Mesenchymal stem cell (in vitro differentiated cells and primary cell): ENCODE measurements at regions not wholly inside any gene's neighbourhood (a gene's known extent, or its start where the extent isn't known, plus 50 kb on each side); places are given as distances from the start of the nearest gene placed in this dataset.

Source experiments
- DNase-seq: peaks from one replicate; pipeline ENCODE4 v3.0.0-alpha.2; 2013
- H2AFZ ChIP-seq: one replicate; pipeline ENCODE4 v1.6.1; 2013; ENCODE audit warnings: low read depth, mild to moderate bottlenecking, control low read depth, inconsistent platforms, low read length, moderate library complexity
- H2AK5ac ChIP-seq: 2 replicates; pipeline ENCODE4 v1.6.1; 2013; ENCODE audit warnings: low read length, moderate library complexity, mild to moderate bottlenecking, inconsistent platforms; ENCODE audit not compliant: severe bottlenecking
- H2BK120ac ChIP-seq: one replicate; pipeline ENCODE4 v1.6.1; 2013; ENCODE audit warnings: low read depth, mild to moderate bottlenecking, inconsistent platforms, low read length, moderate library complexity
- H2BK12ac ChIP-seq, 2 experiments: one replicate each; pipeline ENCODE4 v1.6.1; 2013; ENCODE audit warnings: inconsistent platforms in 2 of 2, low read length in 2 of 2, mild to moderate bottlenecking in 2 of 2, moderate library complexity in 2 of 2, control low read depth in 1 of 2
- H2BK15ac ChIP-seq: one replicate; pipeline ENCODE4 v1.6.1; 2013; ENCODE audit warnings: mild to moderate bottlenecking, low read depth, inconsistent platforms; ENCODE audit not compliant: poor library complexity, severe bottlenecking
- H2BK5ac ChIP-seq: 2 replicates; pipeline ENCODE4 v1.6.1; 2013; ENCODE audit warnings: low read depth, mild to moderate bottlenecking, low read length, control low read depth, inconsistent platforms; ENCODE audit not compliant: poor library complexity, severe bottlenecking
- H3K14ac ChIP-seq, 2 experiments: one replicate each; pipeline ENCODE4 v1.6.1; 2013; ENCODE audit warnings: inconsistent platforms in 2 of 2, low read length in 2 of 2, control low read depth in 1 of 2, mild to moderate bottlenecking in 1 of 2, moderate library complexity in 1 of 2
- H3K18ac ChIP-seq, 2 experiments: one replicate each; pipeline ENCODE4 v1.6.1; 2013; ENCODE audit warnings: inconsistent platforms in 2 of 2, low read length in 2 of 2, control low read depth in 1 of 2, low read depth in 1 of 2, mild to moderate bottlenecking in 1 of 2
- H3K23ac ChIP-seq, 2 experiments: one replicate each; pipeline ENCODE4 v1.6.1; 2013; ENCODE audit warnings: inconsistent platforms in 2 of 2, low read length in 2 of 2, mild to moderate bottlenecking in 2 of 2, moderate library complexity in 2 of 2, control low read depth in 1 of 2
- H3K27ac ChIP-seq: 2 replicates; pipeline ENCODE4 v1.5.1; 2013; ENCODE audit warnings: mild to moderate bottlenecking, moderate library complexity, low read length, control low read depth, inconsistent platforms; ENCODE audit not compliant: poor library complexity, severe bottlenecking
- H3K27me3 ChIP-seq, 2 experiments: 2 replicates each; pipeline versions ENCODE4 v1.6.1 to v1.7.0; 2013; ENCODE audit warnings: low read length in 2 of 2, mild to moderate bottlenecking in 2 of 2, moderate library complexity in 2 of 2, control low read depth in 1 of 2, inconsistent platforms in 1 of 2; ENCODE audit not compliant: control insufficient read depth in 1 of 2, insufficient read depth in 1 of 2
- H3K36me3 ChIP-seq, 2 experiments: 2 replicates each; pipeline versions ENCODE4 v1.6.1 to v1.7.0; 2013; ENCODE audit warnings: low read length in 2 of 2, control low read depth in 1 of 2, inconsistent platforms in 1 of 2, low read depth in 1 of 2, mild to moderate bottlenecking in 1 of 2; ENCODE audit not compliant: insufficient read depth in 2 of 2, control insufficient read depth in 1 of 2
- H3K4ac ChIP-seq, 2 experiments: one replicate each; pipeline ENCODE4 v1.6.1; 2013; ENCODE audit warnings: inconsistent platforms in 2 of 2, low read length in 2 of 2, mild to moderate bottlenecking in 2 of 2, moderate library complexity in 2 of 2, control low read depth in 1 of 2, low read depth in 1 of 2
- H3K4me1 ChIP-seq: 2 replicates; pipeline ENCODE4 v1.6.1; 2013; ENCODE audit warnings: low read depth, low read length, control low read depth; ENCODE audit not compliant: control insufficient read depth, insufficient read depth
- H3K4me2 ChIP-seq: 2 replicates; pipeline ENCODE4 v1.6.1; 2013; ENCODE audit warnings: low read length, mild to moderate bottlenecking, inconsistent platforms; ENCODE audit not compliant: poor library complexity, severe bottlenecking
- H3K4me3 ChIP-seq, 2 experiments: 2 replicates each; pipeline versions ENCODE4 v1.5.1 to v1.7.0; 2013; ENCODE audit warnings: low read length in 2 of 2, mild to moderate bottlenecking in 2 of 2, control low read depth in 1 of 2, low read depth in 1 of 2; ENCODE audit not compliant: insufficient read depth in 1 of 2
- H3K79me1 ChIP-seq: replicated peaks from 2 replicates; pipeline ENCODE4 v1.6.1; 2013; ENCODE audit warnings: mild to moderate bottlenecking, control low read depth, low read length, inconsistent platforms; ENCODE audit not compliant: poor library complexity, severe bottlenecking
- H3K9ac ChIP-seq: 2 replicates; pipeline ENCODE4 v1.7.0; 2013; ENCODE audit warnings: mild to moderate bottlenecking, low read length, moderate library complexity
- H3K9me3 ChIP-seq: 2 replicates; pipeline ENCODE4 v1.7.0; 2013; ENCODE audit warnings: mild to moderate bottlenecking, low read length; ENCODE audit not compliant: control insufficient read depth
- H4K8ac ChIP-seq: one replicate; pipeline ENCODE4 v1.6.1; 2013; ENCODE audit warnings: inconsistent platforms, mild to moderate bottlenecking, low read length, moderate library complexity
- H4K91ac ChIP-seq: one replicate; pipeline ENCODE4 v1.6.1; 2013; ENCODE audit warnings: mild to moderate bottlenecking, low read length, inconsistent platforms
- WGBS: methylation state at CpG from one replicate; pipeline ENCODE4 v1.1.7; 2013; ENCODE audit warnings: mixed read lengths; 5-methylcytosine and 5-hydroxymethylcytosine counted together

DNA sequence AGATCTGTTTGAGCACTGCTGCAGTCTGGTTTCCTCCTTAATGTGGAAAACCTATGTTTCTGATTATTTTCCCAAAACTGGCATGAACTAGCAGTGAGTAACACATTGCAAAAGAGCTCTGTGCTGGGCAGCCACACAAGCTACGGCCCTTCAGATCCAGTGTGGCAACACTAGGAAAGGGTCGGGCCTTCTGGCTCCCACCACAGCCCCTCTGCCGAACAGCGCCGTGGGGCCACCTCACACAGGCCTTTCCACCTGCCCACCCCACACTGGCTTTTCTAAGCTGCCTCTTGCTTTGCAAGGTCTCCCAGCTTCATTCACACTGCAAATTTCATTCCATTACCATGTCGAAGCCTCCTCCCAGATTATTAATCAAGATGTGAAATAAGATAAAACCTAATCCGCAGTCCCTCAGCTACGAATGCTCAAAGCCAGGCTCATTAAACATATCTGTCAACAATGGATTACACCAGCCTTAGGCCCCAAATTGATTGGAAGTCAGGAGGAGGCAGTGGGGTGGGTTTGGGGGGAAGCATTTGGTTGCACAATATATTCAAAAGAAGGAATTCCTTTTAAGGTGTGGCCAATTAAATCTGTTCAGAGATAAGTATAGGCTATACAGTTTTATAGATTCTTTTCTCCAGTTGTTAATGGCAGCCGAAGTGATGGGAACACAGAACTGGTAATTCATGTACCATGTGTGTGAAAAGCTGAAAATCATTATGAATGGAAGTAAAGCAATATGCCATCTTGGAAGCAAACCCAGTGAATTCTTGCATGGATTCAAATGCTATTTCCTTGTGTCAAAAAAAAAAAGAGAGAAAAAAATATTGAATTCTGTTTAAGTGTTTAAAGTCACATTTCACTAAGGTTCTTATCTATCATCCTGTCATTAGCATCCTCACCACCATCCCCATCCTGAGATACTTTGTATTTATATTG lies 223.7 kb downstream of the MTERF1 start:
- Histone ChIP-seq H4K91ac (no peak overlapping the region), H3K9ac (peak overlapping the region; percentile 56), H3K4ac (no peak overlapping the region), H3K9me3 (no peaks in the 10 kb centered on the region), H2AK5ac (no peak overlapping the region), H3K36me3 (no peaks in the 10 kb centered on the region), H3K23ac (no peak overlapping the region), H2AFZ (no peak overlapping the region), H3K79me1 (no peaks in the 10 kb centered on the region), H2BK5ac (no peak overlapping the region), H3K14ac (no peak overlapping the region), H3K4me2 (no peak overlapping the region), H3K4me1 (no peaks in the 10 kb centered on the region), H2BK12ac (no peak overlapping the region), H3K4me3 (peak overlapping the region in 1 of 2 experiments; percentile 20), H2BK15ac (no peak overlapping the region), H4K8ac (no peak overlapping the region), H3K27me3 (no peaks in the 10 kb centered on the region), H2BK120ac (no peak overlapping the region), H3K27ac (no peak overlapping the region), H3K18ac (no peak overlapping the region)
- no peak for DNase-seq
- 92% methylated on average over 9 of the region's 9 CpGs for WGBS

DNA sequence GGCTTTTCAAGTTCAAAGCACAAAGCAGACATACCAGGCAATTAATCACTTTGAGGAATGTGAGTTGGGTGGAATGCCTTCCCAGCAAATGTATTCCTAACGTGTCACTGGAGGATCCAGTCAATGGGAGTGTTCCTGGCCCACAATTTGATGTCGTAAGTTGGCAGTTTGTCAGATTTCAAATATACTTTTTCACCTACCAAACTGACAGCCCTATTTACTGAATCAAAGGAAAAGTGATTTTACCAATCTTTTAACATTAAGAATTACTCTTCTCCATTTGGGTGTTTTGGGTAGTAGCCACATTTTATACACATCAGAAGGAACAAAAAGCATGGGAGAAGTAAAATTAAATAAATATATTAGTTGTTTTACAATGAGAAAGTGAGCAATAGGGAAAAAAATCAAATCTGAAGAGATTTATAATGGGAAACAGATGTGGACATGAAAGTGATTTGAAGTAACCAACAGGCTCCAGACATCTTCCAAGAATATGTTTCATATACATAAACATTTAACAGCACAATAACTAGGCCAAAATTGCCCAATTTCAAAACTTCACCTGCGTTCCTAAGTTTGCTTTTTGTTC lies 222.9 kb downstream of the MTERF1 start:
- no peak overlapping the region for H4K8ac ChIP-seq
- H3K14ac ChIP-seq = no peak overlapping the region
- no peak overlapping the region for H2BK5ac ChIP-seq
- H3K4ac ChIP-seq = no peak overlapping the region
- 0% methylated on average over 1 of the region's 3 CpGs for WGBS
- no peak overlapping the region for H4K91ac ChIP-seq
- H2AFZ ChIP-seq = no peak overlapping the region
- no peaks in the 10 kb centered on the region for H3K27me3 ChIP-seq
- H3K4me3 ChIP-seq = no peak overlapping the region
- H3K18ac ChIP-seq = no peak overlapping the region
- peak; percentile 1 for DNase-seq
- no peaks in the 10 kb centered on the region for H3K36me3 ChIP-seq
- H3K23ac ChIP-seq = no peak overlapping the region
- no peaks in the 10 kb centered on the region for H3K9me3 ChIP-seq
- peak overlapping the region; percentile 56 for H3K9ac ChIP-seq
- no peak overlapping the region for H2BK120ac ChIP-seq
- H3K27ac ChIP-seq = no peak overlapping the region
- H2AK5ac ChIP-seq = no peak overlapping the region
- no peak overlapping the region for H3K4me2 ChIP-seq
- no peaks in the 10 kb centered on the region for H3K4me1 ChIP-seq
- H2BK12ac ChIP-seq = no peak overlapping the region
- H2BK15ac ChIP-seq = no peak overlapping the region
- no peaks in the 10 kb centered on the region for H3K79me1 ChIP-seq

DNA sequence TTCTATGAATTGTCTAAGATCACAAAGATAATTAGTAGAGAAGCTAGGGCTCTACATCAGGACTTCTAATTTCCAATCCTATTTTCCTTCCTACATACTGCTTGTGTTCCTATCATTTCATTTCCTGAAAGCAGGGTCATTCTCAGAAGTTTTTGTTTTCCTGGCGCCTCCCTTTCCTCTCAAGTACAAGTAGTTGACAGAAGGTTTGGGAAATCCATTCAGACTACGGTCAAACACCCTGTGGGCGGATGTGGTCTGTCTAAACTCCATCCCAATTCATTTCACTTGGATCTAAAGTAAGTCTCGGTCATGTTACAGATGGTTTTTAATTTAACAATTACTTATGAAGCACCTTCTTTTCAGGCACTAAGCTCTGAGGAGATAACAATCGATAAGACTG lies 221.4 kb downstream of the MTERF1 start:
- H3K79me1 ChIP-seq = no peaks in the 10 kb centered on the region
- H3K4me3 ChIP-seq = no peak overlapping the region
- no peak overlapping the region for H2AFZ ChIP-seq
- no peak overlapping the region for H3K4ac ChIP-seq
- no peak overlapping the region for H2BK12ac ChIP-seq
- H3K27me3 ChIP-seq = no peaks in the 10 kb centered on the region
- no peak for DNase-seq
- no peak overlapping the region for H2BK15ac ChIP-seq
- no peak overlapping the region for H2AK5ac ChIP-seq
- no peak overlapping the region for H3K14ac ChIP-seq
- no peak overlapping the region for H3K23ac ChIP-seq
- H4K8ac ChIP-seq = no peak overlapping the region
- no peaks in the 10 kb centered on the region for H3K4me1 ChIP-seq
- H2BK120ac ChIP-seq = no peak overlapping the region
- H3K36me3 ChIP-seq = no peaks in the 10 kb centered on the region
- 91% methylated on average over 5 of the region's 5 CpGs for WGBS
- H3K9ac ChIP-seq = no peak overlapping the region
- no peak overlapping the region for H3K27ac ChIP-seq
- H2BK5ac ChIP-seq = no peak overlapping the region
- H3K18ac ChIP-seq = no peak overlapping the region
- no peak overlapping the region for H3K4me2 ChIP-seq
- no peaks in the 10 kb centered on the region for H3K9me3 ChIP-seq
- no peak overlapping the region for H4K91ac ChIP-seq

DNA sequence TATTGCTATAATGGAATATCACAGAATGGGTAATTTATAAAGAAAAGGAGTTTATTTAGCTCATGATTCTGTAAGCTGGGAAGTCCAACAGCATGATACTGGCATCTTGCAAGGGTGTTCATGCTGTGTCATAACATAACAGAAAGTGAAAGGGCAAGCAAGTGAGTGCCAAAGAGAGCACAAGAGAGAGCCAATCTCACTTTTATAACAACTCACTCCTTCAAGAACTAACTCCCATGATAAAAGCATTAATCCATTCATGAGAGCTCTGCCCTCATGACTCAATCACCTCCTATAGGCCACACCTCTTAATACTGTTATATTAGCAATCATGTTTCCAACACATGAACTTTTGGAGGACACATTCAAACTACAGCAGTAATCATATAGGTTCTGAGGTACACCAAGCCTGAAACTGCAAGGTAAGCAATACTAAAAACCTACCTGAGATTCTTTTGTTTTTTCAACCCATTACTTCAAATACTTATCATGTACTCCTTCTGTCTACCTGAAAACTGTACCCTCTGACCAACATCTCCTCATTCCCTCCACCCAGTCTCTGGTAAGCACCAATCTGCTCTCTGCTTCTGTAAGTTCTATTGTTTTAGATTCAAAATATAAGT lies 219.7 kb downstream of the MTERF1 start:
- Histone ChIP-seq H3K4me1 (no peaks in the 10 kb centered on the region), H2BK15ac (no peak overlapping the region), H3K4me2 (no peak overlapping the region)

More for the DNA sequence above, 219.7 kb downstream of the MTERF1 start:
- Histone ChIP-seq H4K8ac (no peak overlapping the region), H3K23ac (no peak overlapping the region), H4K91ac (no peak overlapping the region), H3K4ac (no peak overlapping the region), H3K27ac (no peak overlapping the region), H3K79me1 (no peaks in the 10 kb centered on the region), H3K18ac (no peak overlapping the region), H3K14ac (no peak overlapping the region), H2AK5ac (no peak overlapping the region), H2BK12ac (no peak overlapping the region), H3K27me3 (no peaks in the 10 kb centered on the region), H3K9ac (no peak overlapping the region), H2AFZ (no peak overlapping the region), H2BK5ac (no peak overlapping the region), H2BK120ac (no peak overlapping the region), H3K9me3 (no peaks in the 10 kb centered on the region), H3K4me3 (no peak overlapping the region), H3K36me3 (no peaks in the 10 kb centered on the region)
- DNase-seq = no peak
